Occipital lobe (tissue), 1 donor: ENCODE measurements at regions not wholly inside any gene's neighbourhood (a gene's known extent, or its start where the extent isn't known, plus 50 kb on each side); places are given as distances from the start of the nearest gene placed in this dataset.
"Not testable (repeated sequence)": the region's sequence is repeated elsewhere in the genome, so short reads cannot be mapped to it uniquely, and the experiment has no call there.

Source experiments
- DNase-seq: peaks from one replicate; lab custom pipeline; 2025; lab: John Stamatoyannopoulos, UW

DNA sequence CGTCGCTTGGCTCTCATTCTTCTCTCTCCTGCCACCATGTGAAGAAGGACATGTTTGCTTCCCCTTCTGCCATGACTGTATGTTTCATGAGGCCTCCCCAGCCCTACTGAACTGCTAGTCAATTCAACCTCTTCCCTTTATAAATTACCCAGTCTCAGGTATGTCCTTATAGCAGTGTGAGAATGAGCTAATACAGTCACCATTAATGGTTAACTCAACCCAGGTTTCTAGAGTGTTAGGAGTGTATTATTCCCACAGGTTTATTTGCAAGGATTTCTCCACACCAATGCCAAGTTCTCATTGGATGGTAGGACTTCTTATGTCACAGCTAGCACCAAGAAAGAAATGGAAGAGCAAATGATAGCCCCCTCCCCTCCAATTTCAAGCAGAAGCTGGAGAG, 71.9 kb downstream of the DYNAP start:
- DNase-seq: no peak

DNA sequence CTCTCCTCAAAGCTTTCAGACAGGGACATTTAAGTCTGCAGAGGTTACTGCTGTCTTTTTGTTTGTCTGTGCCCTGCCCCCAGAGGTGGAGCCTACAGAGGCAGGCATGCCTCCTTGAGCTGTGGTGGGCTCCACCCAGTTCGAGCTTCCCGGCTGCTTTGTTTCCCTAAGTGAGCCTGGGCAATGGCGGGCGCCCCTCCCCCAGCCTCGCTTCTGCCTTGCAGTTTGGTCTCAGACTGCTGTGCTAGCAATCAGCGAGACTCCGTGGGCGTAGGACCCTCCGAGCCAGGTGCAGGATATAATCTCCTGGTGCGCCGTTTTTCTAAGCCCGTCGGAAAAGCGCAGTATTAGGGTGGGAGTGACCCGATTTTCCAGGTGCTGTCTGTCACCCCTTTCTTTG, 78.7 kb downstream of the DYNAP start:
- DNase-seq: not testable (repeated sequence)

DNA sequence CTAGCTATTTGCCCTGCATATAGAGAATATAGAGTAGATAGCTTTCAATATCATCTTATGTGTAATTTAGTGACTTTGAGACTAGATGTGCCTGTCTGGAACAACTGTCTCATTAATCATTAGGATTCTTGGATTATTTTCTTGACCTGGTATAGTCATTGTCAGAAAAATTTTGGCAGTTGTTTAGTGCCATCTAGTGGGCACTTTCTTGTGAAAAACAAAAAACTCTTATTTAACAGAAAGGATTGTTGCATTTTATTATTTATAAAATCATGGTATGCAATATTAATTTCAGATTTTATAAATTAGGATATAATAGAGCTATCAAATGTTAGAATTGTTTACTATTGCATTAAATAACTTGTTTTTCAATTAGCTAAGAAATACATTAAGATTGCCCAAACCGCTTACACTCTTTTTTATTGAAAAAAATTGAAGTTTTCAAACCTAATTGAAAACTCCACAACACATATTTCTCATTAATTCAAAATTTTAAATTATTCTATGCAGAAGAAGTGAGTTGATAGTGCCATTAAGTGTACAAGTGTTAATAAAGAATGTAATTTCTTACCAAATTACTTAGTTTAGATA, 80.3 kb downstream of the DYNAP start:
- DNase-seq: no peak

DNA sequence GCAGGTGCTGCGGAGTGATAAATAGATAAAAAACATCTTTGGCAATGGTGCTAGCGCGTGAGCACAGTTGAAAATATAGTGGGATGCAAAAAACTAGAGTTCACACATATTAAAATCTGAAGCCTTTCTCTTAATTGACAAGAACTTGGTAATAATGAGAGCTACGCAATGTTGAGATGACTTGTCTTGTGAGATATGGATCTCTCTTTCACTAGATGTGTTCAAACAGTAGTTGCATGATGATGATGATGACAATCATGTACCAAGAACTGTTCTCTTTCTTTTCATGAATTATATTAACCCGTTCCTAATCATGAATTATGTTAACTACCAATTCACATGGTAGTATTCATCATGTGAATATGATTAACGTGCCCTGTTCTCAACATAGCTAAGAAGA, 81.1 kb downstream of the DYNAP start:
- no peak for DNase-seq

DNA sequence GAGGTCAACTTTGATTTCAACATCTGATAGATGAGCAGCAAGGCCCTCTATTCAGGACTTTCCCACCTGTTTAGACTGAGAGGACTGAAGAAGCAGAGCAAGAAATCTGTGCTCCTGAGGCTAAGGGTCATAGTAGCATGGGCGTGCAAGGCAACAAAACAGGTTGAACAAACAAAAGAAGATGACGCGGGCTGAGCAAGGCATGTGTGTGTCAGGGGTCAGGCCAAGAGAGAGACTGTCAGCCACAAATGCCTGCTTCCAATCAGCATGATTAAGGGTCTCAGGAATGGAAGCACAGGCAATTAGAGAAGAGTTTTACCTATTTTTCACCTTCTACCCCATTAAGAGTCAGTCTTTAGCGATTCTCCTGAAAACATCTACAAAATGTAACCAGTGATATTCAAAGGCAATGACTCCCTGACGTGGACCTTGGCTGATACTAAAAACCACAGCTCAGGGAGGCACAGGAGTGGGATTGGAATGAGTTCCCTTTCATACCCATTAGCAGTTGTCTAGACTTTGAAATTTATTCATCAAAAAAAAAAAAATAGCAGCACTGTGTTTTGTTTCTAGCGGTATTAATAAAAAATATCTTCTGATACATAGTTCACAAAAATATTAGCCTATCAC, 81.9 kb downstream of the DYNAP start:
- no peak for DNase-seq

DNA sequence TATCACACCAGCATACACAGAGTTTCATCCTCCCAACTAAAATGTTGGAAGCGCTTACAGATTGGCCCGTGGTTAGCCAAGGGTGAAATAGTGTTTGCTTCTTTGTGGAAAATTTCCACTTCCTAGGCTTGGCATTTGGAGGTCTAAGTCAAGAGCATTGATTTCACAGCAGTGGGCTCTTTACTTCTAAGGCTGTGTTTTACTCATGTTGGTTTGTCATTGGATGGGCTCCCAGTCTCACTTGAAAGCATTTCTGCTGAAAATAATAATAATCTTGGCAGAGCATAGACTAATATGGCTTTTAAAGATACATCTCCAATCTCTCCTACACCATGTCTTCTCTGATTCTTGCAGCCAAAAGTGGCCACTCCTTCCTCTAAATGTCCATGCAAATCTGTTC, 82.9 kb downstream of the DYNAP start:
- no peak for DNase-seq

DNA sequence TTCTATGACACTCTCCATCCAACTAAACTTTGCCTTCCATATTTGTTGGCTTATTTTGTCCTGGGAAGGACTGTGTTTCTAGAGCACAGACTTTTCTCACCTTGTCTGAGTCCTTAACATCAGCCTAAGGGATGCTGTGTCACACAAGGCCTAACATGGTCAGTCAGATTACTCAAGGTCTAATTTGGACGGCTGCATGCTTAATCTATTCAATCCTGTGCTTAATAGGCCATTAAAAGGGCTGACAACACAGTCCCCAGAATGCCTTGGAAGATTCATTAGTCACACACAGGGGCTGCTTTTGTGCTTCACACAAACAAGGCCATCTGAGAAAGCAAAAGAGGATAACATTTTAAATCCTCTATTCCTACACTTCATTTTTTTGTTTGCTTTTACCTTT, 84.0 kb downstream of the DYNAP start:
- DNase-seq: no peak

DNA sequence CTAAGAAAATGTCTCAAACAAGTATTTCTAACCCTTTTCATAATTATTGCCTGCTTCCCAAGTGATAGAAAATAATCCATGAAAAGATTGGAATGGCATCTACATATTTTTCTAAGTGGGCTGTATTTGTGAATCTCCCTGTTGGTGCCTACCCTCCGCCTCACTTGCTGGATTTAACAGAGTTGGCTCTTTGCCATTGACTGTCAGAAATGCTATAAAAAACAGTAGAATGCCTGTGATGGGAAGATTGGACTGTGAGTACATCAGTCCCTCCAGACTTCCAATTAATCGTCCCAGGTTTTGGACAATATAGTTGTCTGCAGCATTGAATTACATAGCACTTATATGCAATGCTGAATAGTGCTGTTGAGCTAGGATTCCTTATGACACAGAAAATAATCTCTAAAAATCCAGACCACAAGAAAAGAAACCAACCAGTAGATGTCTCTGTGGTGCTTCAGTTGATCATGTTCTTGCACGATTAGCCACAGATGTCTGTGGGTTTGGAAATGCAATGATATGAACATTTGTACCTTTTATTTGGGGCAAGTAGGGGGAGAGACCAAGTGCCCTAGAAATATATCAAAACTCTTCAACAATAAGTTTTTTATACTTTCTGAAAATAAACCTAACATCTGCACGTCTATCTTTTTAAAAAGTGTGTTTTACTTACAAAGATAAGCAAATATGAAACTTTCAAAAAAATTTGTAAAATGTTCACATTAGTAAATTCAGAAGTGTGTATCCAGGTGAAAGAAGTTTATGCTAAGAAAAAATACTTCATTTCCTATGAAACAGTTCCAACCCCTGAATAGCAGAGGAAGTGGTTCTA, 88.5 kb downstream of the DYNAP start:
- DNase-seq: no peak

DNA sequence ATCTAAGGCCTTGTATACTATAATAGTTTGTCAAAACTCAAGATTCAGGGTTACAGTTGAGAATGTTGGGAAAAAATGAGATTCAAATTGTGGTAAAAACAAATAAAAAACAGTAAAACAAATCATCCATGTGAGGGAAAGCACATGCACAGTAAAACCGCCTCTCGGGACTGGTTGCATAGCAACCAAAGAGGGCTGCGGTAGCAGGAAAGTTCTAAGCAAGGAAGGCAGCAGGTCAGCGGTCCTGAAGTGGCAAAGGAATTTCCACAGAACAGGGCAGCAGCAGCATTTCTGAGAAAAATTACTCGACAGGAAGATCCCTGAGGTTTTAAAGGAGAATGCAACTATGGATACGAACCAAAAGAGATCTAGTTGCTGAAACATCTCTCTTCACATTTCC, 93.7 kb downstream of the DYNAP start:
- DNase-seq: no peak

DNA sequence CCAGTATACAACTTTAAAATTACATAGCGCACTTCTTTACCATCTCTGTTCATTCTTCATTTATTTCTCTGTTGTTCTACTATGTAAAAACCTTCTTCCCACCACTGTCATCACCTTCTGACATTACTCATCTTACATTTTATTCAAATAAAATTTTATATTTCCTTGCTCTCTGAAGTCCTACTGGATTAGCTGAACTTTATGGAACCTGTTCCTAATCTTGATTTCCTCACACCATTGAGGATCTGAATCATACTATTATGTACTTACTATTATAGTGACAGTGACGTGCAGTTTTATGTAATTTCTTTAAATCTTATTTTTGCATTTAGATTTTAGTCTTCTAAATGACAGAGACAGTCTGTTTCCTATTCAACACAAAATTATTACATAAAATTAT, 98.3 kb downstream of the DYNAP start:
- no peak for DNase-seq

DNA sequence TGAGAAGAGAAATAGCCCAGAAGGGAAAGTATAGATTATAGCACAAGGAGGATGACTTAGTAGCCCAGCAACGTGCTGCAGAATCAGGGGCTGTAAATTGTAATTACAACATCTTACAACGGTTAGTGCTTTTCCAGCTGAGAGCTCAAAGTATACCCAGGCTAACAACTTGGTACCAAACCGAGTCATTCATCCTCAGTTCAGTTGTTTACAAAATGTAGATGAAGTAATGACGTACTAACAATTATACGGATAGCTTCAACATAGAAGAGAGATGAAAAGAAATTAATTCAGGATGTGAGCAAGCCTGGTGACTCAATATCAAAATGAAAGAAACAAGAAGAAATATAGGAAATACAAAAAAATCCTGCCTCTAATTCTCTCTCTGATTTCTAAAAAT, 99.2 kb downstream of the DYNAP start:
- no peak for DNase-seq

DNA sequence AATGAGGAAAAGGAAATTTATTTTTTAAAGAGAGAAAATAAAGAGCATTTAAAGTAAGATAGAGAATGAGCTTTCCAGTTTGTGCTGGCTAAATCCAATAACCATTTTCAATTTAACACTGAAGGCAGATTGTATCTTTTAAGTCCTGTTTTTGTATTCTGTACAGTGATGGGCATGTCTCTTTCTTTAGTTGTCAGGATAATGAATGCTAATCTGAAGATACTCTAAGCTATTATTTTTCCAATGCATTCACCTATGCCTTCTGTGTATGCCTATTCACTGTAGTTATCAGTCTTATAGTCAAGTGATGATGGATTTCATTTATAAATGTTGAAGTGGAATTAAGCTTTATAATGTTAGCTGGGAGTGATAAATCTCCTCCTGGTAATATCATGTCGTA, 101.4 kb downstream of the DYNAP start:
- no peak for DNase-seq

DNA sequence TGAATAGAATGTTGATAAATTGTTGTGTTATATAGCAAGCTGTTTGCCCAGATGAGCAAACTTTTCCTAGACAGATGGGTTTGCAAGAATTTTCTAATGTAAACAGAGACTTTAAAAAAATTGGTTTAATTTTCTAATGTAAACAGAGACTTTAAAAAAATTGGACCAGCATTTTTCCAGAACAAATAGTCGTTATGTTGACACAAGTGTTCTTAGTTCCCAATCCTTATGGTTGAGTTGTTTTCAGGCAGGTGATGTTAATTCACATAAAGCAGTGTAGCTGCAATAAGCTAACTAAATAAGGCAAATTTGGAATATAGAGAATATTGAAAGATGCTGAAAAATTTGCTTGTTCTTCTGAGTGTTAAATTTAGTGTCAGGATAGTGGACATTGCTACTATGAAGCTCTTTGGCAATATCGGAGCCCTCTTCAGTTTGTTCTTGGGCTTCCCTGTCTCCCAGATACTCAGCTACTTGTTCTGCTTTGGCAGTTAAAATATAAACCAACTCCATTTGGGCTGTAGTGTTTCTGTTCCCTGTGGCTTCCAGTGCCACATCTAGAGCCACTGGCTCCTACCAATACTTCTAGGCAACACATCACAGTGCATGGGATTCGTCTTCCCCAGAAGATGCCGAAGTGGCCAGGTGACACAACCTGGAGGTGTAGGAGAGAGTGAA, 105.7 kb downstream of the DYNAP start:
- no peak for DNase-seq

DNA sequence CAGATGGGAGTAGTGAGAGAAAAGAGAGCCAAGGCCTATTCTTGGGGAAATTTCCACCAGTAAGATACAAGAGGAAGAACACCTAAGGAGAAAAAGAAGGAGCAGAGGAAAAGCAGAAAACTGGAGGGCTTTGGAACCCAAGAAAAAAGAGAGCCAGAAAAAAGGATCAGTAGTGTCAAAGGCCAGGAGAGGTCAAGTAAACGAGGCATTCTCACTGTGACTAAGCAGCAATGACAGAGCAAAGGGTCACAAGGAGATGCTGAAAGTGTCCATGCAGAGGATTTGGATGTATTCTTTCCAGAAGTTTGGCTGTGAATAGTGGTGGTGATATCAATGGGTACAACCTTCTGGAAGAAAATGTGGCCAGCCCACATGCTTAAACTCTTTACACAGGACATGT, 109.5 kb downstream of the DYNAP start:
- DNase-seq: no peak

DNA sequence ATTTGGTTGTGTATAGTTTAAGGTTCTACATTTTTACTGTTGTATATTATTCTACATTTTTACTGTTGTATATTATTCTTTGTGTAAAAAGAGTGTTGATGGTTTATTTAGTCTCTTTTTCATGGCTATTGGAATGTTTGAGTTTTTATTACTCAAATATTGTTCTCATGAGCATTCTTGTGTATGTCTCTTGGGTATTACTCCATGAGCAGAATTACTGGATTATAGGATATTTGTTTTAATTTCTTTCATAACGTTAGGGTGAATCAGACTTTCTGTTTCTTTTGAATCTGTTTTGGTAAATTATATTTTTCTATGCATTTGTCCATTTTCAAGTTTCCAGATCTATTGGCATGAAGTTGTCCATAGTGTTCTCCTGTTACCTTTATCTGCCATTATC, 111.6 kb downstream of the DYNAP start:
- DNase-seq: no peak

DNA sequence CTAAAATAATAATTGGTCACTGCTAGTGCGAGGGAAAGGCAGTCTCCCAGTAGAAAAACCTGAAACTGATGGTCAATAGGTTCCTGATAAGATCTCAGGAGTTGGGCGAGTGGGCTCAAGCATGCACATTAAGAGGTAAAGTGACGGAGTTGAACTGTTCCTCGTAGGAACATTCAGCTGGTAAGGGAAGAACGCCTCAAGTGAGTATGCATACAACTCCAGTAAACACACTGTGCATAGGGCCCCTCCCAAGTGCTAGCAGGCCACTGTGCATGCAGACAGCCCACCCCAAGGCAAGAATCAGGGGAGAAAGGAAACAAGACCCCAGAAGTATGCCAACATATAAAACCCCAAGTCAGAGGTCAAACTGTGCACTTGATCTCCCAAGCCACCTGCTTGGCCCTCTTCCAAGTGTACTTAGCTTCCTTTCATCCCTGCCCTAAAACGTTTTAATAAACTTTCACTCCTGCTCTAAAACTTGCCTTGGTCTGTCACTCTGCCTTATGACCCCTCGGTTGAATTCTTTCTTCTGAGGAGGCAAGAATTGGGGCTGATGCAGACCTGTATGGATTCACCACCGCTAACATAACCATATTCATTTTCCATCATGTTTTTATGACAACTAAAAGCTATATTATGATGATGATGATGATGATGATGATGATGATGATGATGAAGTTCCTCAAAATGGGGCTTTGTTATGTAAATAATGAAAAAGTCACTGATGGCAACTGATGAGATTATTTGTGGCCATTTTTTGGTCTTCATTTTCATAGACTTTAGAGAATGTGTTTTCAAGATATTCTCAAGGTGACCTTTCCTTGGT, 118.0 kb upstream of the RAB27B start:
- no peak for DNase-seq

DNA sequence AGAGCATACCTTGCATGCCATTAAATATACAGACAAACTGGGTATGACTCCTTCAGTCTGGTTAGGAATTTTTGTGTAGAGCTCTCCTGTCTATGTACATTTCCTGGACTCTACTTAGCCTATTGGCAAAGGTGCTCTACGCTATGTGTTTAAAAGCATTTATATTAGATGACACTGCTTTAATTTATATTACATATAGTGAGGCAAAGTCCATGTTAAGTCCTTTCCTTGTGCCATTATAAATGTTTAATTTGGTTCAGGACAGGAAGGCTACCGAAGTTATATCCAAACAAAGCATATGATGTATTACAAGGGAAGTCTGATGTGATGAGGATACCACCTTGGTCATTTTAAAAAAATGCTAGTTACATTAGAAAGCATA, 117.4 kb upstream of the RAB27B start:
- no peak for DNase-seq

DNA sequence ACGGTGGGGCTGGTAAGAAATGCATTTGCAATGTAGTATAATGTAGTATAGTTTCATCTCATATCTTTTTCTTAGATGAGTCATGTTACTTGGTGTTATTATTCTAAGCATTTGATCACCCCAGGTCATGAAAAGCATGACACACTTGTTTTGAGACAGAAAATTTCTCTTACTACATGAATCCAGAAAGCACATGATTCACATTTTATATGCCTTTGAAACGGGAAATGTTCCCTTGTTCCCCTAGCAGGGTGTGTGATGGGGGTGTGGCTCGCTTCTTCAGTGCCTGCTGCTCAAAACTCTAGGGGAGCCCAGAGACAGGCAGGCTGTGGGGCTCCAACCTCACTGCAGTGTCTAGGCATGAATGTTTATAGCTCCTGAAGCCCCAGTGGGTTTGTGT, 116.0 kb upstream of the RAB27B start:
- no peak for DNase-seq

DNA sequence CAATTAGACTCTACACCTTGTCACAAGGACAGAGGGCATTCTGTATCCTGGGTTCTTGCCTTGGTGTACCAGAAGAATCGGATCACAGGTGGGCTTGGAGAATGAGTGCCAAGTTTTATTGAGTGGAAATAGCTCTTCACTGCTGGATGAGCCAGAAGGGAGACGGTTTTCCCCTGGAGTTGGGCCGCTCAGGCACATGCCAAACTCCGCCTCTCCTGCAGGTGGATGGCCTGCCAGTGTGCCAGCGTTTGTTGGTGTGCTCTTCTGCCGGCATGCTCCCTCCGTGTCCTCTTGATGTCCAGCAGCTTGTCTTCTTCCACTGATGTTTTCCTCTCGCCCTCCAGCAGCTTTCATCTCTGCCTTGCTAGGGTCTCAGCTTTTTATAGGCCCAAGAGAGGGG, 115.5 kb upstream of the RAB27B start:
- DNase-seq: no peak

DNA sequence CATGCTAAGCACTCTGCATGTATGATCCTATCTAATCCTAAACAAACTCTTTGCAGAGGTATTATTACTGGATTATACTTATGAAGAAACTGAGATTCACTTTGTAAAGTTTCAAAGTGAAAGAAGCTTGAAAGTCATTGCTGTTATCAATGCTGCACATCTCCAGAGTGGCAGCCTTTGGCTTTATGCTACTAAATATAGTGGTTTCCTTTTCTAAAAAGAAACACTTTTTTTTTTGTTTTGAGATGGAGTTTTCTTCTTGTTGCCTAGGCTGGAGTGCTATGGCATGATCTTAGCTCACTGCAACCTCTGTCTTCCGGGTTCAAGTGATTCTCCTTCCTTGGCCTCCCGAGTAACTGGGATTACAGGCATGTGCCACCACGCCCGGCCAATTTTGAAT, 114.9 kb upstream of the RAB27B start:
- no peak for DNase-seq

DNA sequence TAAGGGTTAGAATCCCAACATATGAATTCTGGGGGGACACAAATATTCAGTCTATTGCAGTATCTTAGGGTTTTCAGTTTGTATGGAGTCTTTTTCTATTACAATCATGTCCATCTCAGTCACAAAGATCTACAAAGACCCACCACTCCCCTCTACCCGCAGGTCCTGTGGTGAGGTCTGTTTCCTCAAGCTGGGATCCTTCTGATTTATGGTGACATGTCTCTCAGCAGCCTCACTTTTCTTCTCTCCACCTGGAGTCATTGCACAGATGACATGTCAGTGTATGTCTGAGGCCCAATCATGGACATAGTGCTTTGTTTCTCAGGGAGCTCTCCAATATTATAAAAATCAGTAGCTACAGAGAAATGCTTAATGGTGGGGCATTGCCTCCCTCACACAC, 113.4 kb upstream of the RAB27B start:
- no peak for DNase-seq

DNA sequence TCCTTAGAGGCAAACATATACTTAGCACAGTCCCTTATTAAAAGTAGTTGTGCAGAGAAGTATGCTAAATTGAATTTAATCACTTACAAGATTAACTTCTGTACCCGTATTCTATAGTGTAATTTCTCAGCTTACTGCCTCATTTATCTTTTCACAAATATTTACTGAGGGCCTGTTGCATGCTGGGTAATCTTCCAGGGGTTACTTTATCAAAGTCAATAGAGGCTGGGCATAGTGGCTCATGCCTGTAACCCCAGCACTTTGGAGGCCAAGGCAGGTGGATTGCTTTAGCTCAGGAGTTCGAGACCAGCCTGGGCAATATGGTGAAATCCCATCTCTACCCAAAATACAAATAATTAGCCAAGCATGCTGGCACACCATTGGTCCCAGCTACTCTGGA, 111.7 kb upstream of the RAB27B start:
- DNase-seq: no peak
